ENCODE measurements at regions not wholly inside any gene's neighbourhood (a gene's known extent, or its start where the extent isn't known, plus 50 kb on each side); places are given as distances from the start of the nearest gene placed in this dataset.
"Not testable (repeated sequence)": the region's sequence is repeated elsewhere in the genome, so short reads cannot be mapped to it uniquely, and the experiment has no call there.

GRCh38 chr3:75235631-75236030 lies 428.5 kb upstream of the FRG2C start:
- H3K4me1 Mint-ChIP-seq, result no peaks in the 10 kb centered on the region
- H3K27me3 Mint-ChIP-seq, result peaks cover 0 to 4% (median 0%) of the 10 kb centered on the region in 3 donors
- no peak overlapping the region for H3K4me3 Mint-ChIP-seq
- H3K27ac Mint-ChIP-seq, result peak overlapping the region in 1 of 6 donors; percentile 72
- DNase-seq (no peak), ATAC-seq (ENCODE audit: low read depth in 2 of 2) (no peak)
- H3K36me3 Mint-ChIP-seq, result no peaks in the 10 kb centered on the region
- H3K9me3 Mint-ChIP-seq, result peaks cover 0 to 9% (median 2%) of the 10 kb centered on the region in 7 donors

- Mint-ChIP-seq H3K27ac (no peak overlapping the region), H3K4me3 (no peak overlapping the region), H3K9me3 (peaks cover 0 to 9% (median 2%) of the 10 kb centered on the region in 7 donors), H3K4me1 (no peaks in the 10 kb centered on the region), H3K36me3 (no peaks in the 10 kb centered on the region), H3K27me3 (peaks cover 0 to 4% (median 0%) of the 10 kb centered on the region in 3 donors)
- ATAC-seq (ENCODE audit: low read depth in 2 of 2) (no peak), DNase-seq (no peak)
Measured at GRCh38 chr3:75237053-75237452, 427.1 kb upstream of the FRG2C start.

- no peaks in the 10 kb centered on the region for H3K4me1 Mint-ChIP-seq
- no peak for DNase-seq
- H3K27ac Mint-ChIP-seq, result no peak overlapping the region
- no peaks in the 10 kb centered on the region for H3K36me3 Mint-ChIP-seq
- no peak for ATAC-seq (ENCODE audit: low read depth in 2 of 2)
- H3K4me3 Mint-ChIP-seq, result no peak overlapping the region
- peaks cover 0 to 9% (median 2%) of the 10 kb centered on the region in 7 donors for H3K9me3 Mint-ChIP-seq
- H3K27me3 Mint-ChIP-seq, result peaks cover 0 to 4% (median 0%) of the 10 kb centered on the region in 3 donors
Measured at GRCh38 chr3:75237477-75237876, 426.7 kb upstream of the FRG2C start.

- not testable (repeated sequence) for ATAC-seq (ENCODE audit: low read depth in 2 of 2); H3K27ac Mint-ChIP-seq; H3K9me3 Mint-ChIP-seq; H3K27me3 Mint-ChIP-seq; H3K4me3 Mint-ChIP-seq; DNase-seq; H3K4me1 Mint-ChIP-seq; H3K36me3 Mint-ChIP-seq
Measured at GRCh38 chr3:75241226-75241962, 422.7 kb upstream of the FRG2C start.

GRCh38 chr3:75242012-75242735 lies 422.0 kb upstream of the FRG2C start:
- DNase-seq (no peak), ATAC-seq (ENCODE audit: low read depth in 2 of 2) (no peak)
- Mint-ChIP-seq H3K27me3 (no peaks in the 10 kb centered on the region), H3K27ac (no peak overlapping the region), H3K36me3 (no peaks in the 10 kb centered on the region), H3K4me3 (no peak overlapping the region), H3K4me1 (no peaks in the 10 kb centered on the region), H3K9me3 (peaks cover 0 to 3% (median 0%) of the 10 kb centered on the region in 7 donors)

- no peak for ATAC-seq (ENCODE audit: low read depth in 2 of 2)
- Mint-ChIP-seq H3K4me1 (no peaks in the 10 kb centered on the region), H3K4me3 (no peak overlapping the region), H3K36me3 (no peaks in the 10 kb centered on the region), H3K27ac (no peak overlapping the region), H3K27me3 (no peaks in the 10 kb centered on the region), H3K9me3 (peaks cover 0 to 3% (median 0%) of the 10 kb centered on the region in 7 donors)
- no peak for DNase-seq
Measured at GRCh38 chr3:75248974-75249373, 415.2 kb upstream of the FRG2C start.

- H3K9me3 Mint-ChIP-seq, result peaks cover 0 to 2% (median 0%) of the 10 kb centered on the region in 7 donors
- DNase-seq (no peak), ATAC-seq (ENCODE audit: low read depth in 2 of 2) (no peak)
- H3K27me3 Mint-ChIP-seq, result no peaks in the 10 kb centered on the region
- no peaks in the 10 kb centered on the region for H3K36me3 Mint-ChIP-seq
- H3K27ac Mint-ChIP-seq, result no peak overlapping the region
- H3K4me3 Mint-ChIP-seq, result no peak overlapping the region
- H3K4me1 Mint-ChIP-seq, result no peaks in the 10 kb centered on the region
Measured at GRCh38 chr3:75254685-75255084, 409.4 kb upstream of the FRG2C start.

- not testable (repeated sequence) for DNase-seq; H3K27ac Mint-ChIP-seq; H3K4me1 Mint-ChIP-seq; H3K4me3 Mint-ChIP-seq; H3K27me3 Mint-ChIP-seq; ATAC-seq (ENCODE audit: low read depth in 2 of 2); H3K9me3 Mint-ChIP-seq; H3K36me3 Mint-ChIP-seq
Measured at GRCh38 chr3:75258825-75259683, 405.1 kb upstream of the FRG2C start.

GRCh38 chr3:75260975-75261374 lies 403.2 kb upstream of the FRG2C start:
- ATAC-seq (ENCODE audit: low read depth in 2 of 2); H3K36me3 Mint-ChIP-seq; H3K27me3 Mint-ChIP-seq; H3K4me3 Mint-ChIP-seq; H3K9me3 Mint-ChIP-seq; H3K4me1 Mint-ChIP-seq; H3K27ac Mint-ChIP-seq; DNase-seq: not testable (repeated sequence)

GRCh38 chr3:75262661-75263060 lies 401.5 kb upstream of the FRG2C start:
- Mint-ChIP-seq H3K27me3 (no peaks in the 10 kb centered on the region), H3K4me1 (no peaks in the 10 kb centered on the region), H3K9me3 (peaks cover 0 to 1% (median 0%) of the 10 kb centered on the region in 7 donors), H3K36me3 (no peaks in the 10 kb centered on the region), H3K27ac (no peak overlapping the region), H3K4me3 (no peak overlapping the region)
- ATAC-seq (ENCODE audit: low read depth in 2 of 2) (no peak), DNase-seq (no peak)

- Mint-ChIP-seq H3K4me3 (no peak overlapping the region), H3K4me1 (no peaks in the 10 kb centered on the region), H3K36me3 (no peaks in the 10 kb centered on the region), H3K27me3 (no peaks in the 10 kb centered on the region), H3K27ac (no peak overlapping the region), H3K9me3 (peaks cover 0 to 2% (median 0%) of the 10 kb centered on the region in 7 donors)
- DNase-seq, result no peak
- no peak for ATAC-seq (ENCODE audit: low read depth in 2 of 2)
Measured at GRCh38 chr3:75265897-75266296, 398.2 kb upstream of the FRG2C start.

GRCh38 chr3:75268576-75268975 lies 395.6 kb upstream of the FRG2C start:
- not testable (repeated sequence) for H3K9me3 Mint-ChIP-seq

GRCh38 chr3:75272237-75272636 lies 391.9 kb upstream of the FRG2C start:
- not testable (repeated sequence) for H3K27ac Mint-ChIP-seq; H3K27me3 Mint-ChIP-seq; ATAC-seq (ENCODE audit: low read depth in 2 of 2); H3K4me3 Mint-ChIP-seq; H3K36me3 Mint-ChIP-seq; DNase-seq; H3K4me1 Mint-ChIP-seq; H3K9me3 Mint-ChIP-seq

More at GRCh38 chr3:75268576-75268975, 395.6 kb upstream of the FRG2C start:
- not testable (repeated sequence) for H3K27ac Mint-ChIP-seq; H3K4me1 Mint-ChIP-seq; H3K27me3 Mint-ChIP-seq; H3K36me3 Mint-ChIP-seq; H3K4me3 Mint-ChIP-seq; ATAC-seq (ENCODE audit: low read depth in 2 of 2); DNase-seq

All from naive B cell (primary cell).